Hepatocyte (in vitro differentiated cells): ENCODE measurements at regions not wholly inside any gene's neighbourhood (a gene's known extent, or its start where the extent isn't known, plus 50 kb on each side); places are given as distances from the start of the nearest gene placed in this dataset.

ENCODE experiments used
- CTCF ChIP-seq: fragments of 200-600 bp; sonication (generic); IDR thresholded peaks from 2 replicates; pipeline ENCODE4 v1.5.1; 2016; ENCODE audit warnings: antibody characterized with exemption, mild to moderate bottlenecking; ENCODE audit not compliant: poor library complexity
- EZH2 ChIP-seq: fragments of 200-600 bp; sonication (generic); IDR thresholded peaks from 2 replicates; pipeline ENCODE4 v1.6.1; 2016; ENCODE audit warnings: antibody characterized with exemption, mild to moderate bottlenecking, borderline replicate concordance
- EZH2phosphoT487 ChIP-seq: fragments of 200-600 bp; sonication (generic); IDR thresholded peaks from one replicate; pipeline ENCODE4 v1.6.1; 2018; ENCODE audit warnings: antibody characterized with exemption, mild to moderate bottlenecking, low read depth, moderate library complexity; ENCODE audit not compliant: unreplicated experiment, severe bottlenecking

GRCh38 chr2:31710121-31710520 lies 129.4 kb upstream of the SRD5A2 start:
- TF ChIP-seq CTCF: no peak
- no peak for TF ChIP-seq EZH2
- no peak for TF ChIP-seq EZH2phosphoT487
